Glomerular visceral epithelial cell (primary cell): ENCODE measurements at regions not wholly inside any gene's neighbourhood (a gene's known extent, or its start where the extent isn't known, plus 50 kb on each side); places are given as distances from the start of the nearest gene placed in this dataset.

Experiments
- DNase-seq: peaks from one replicate; pipeline ENCODE4 v3.0.0-alpha.2; 2016; ENCODE audit errors: extremely low spot score

DNA sequence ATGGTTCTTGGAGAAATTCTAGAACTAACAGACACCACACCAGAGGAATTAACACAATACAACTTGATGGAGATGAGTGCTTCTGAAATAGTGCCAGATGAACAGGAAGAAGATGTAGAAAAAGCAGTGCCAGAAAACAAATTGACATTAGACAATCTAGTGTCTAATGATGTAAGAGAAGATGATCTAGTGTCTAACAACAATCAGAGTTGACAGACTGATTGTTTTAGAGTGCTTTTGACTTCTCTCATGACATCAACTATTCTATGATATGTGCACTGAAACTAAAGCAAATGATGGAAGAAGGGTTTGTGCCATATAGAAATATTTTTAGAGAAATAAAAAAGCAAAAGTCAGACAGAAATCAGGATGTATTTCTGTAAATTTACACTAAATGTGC lies 646.1 kb upstream of the KIF2B start:
- no peak for DNase-seq

DNA sequence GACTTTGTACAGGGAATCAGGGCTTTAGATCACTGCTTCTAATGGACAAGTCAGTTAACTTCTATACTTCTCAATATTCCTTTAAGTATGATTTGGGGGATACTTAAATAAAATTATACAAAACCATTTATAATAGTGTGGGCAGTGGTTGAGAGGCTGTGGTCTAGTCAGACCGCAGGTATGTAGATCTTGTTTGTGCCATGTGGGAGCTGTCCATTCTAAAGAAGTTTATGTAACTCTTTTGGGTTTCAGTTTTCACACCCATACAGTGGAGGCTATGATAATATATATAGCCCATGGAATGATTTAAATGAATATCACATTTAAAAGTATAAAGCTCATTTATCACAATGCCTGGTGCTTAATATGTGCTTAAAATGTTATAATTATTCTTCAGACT lies 654.3 kb upstream of the KIF2B start:
- DNase-seq = no peak

DNA sequence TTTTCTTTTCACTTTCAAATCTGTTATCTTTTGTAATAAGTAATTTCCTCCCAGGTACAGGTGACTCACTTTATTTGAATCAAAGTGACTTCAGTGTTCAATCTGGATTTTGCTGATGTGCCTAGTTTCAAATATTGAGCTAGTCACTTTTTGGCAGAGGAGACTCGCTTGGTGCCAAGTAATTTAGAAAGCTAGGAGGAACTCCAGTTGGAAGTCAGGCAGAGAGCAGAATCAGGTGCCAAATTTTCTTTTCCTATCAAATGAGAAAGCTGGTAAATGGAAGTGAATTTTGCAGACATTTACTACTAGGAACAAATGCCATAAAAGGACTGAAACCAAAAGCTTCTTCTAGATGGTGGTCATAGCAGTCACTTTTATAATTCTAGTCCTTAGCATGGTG lies 656.0 kb upstream of the KIF2B start:
- DNase-seq = no peak

DNA sequence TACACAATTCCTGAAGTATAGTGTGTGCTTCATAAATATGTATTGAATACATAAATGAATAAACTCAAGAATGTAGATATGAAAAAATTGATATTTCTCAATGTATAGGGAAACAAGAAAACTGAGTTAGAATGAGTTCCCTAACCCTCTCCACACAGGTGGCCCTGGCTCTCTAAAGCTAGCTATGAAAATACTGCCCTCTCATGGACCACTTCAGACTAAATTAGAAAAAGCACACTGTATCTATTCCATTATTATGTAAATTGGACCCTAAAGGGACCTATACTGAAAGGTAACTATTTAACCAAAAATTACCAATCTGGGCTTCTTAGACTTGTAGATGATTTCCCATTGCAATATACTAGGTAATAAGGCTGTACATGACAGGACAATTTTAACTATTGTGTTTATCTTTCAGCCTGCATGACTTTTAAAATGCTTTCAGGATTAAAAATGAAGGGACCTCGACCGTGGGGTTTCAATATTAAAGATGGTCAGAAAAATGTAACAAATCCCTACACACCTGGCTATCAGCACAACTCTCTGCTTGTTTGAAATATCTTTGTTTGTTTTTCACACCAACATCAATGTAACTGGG lies 672.5 kb upstream of the KIF2B start:
- peak; percentile 3 for DNase-seq

DNA sequence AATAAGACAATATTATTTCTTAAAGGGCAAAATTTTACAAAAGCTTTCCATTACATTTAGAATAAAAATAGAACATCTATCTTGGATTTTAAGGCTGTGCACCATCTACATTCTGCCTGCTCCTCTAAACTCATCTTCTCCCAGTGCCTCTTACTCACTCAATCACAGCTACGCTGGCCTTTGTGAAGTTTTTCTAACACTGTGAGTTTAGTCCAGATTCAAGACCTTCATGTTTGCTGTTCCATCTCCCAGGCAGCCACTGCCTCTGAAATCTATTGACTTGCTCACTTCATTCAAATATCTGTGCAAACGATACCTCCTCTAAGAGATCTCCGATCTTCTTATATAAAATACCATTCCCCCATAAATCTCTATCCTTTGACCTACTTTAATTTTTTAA lies 673.4 kb upstream of the KIF2B start:
- no peak for DNase-seq

DNA sequence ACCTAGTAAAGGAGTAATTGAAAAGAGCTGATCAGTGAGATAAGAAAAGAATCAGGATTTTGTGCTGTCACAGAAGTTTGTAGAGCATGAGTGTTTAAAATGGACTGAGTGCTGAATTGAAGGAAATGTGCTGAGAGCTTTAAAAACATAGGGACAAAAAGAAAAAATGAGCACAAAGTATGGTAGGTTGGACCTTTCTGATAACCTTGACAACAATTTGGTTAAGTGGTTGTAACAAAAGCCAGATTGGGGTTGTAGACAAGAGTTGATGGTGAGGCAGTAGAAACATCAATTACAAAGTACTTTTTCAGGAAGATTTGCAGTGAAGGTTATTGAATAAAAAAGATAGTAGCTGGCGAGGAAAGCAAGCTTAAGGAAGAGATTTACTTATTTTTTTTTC lies 674.7 kb upstream of the KIF2B start:
- DNase-seq = no peak

DNA sequence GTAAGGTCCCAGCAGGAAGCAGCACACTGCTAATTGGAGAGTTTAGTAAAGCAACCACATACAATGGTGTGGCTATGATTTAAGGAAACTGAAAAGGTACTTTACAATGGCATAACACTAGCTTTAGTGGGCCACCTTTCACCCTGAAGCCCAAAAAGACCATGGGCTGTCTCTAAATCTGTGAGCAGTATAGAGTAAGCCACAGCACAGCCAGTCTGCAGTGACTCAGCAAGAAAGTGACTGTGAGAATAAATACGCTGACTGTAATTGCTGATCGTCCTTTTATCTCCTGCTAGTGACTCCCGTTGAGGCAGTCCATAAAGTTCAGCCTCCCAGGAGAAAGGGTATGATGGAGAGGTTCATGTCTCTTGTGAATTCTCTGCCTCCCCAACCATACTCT lies 679.8 kb upstream of the KIF2B start:
- DNase-seq = no peak

DNA sequence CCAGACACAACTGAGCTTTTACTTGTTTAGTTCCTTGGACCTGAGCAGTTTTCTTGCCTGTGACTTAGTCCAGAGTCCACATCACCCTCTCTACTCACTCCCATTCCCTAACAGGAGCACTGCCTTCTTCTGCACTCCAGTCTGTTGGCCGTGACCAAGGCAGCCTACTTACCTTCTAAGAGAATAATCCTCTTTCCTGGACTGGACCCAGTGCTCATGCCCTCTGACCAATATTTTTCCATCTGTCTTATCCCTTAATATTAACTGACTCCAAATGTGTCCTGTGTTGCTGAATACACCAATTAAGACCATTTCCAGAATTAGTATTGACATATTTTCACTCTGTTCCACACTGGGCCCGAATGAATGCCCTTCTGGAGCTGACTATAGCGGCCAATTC lies 681.0 kb upstream of the KIF2B start:
- no peak for DNase-seq

DNA sequence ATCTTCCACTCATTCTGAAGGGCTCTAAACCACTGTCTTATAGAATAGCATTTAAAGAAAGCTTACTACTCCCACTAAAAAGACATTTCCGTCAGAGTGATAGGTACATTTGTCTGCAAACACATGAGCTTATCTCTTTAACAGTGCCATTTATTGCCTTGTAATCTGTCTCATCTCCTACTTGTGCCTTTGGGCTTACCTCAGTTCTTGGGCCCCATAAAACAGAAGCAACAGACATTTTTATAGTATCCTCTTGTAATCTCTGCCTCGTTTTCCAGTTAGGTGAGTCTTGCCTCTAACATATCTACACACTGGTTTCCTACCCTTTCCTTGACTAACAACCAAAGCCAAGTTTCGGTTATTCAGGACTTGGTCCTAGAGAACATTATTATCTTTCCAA lies 681.4 kb upstream of the KIF2B start:
- DNase-seq = no peak

DNA sequence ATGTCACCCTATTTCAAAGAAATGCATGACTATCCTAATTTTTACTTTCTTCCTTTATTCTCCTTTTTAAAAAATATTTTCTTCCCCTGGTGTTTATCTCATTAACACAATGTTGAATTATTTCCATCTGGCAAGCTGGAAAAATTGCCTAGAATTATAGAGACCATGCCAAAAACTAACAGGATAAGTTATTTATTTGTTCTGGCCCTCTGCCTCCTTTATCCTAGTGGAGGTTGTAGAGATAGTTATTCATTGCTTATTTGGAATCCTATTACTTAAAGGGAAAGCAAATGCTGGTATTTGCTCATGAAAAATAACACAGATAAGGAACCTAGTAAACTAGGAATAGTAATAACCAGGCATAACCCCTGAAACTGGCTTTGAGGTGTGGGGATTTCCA lies 684.9 kb upstream of the KIF2B start:
- DNase-seq = no peak

DNA sequence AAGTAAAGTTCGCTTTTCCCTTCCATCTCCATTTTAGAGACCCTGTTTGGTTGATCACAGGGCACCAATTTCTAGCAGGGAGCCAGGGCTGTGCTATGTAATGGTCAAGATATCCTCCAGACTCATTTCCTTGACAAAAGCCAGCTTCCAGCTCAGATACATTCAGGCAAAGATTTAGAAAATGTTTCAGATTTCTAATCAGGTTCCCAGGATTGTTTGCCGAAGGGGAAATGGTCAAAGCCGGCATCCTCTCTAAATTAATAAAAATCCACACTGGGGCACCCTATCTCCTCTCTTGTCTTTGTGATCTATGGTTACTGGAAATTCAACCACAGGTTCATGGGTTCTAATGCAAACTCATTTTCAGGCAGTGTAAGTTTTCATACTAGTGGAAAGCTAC lies 686.8 kb upstream of the KIF2B start:
- DNase-seq = no peak

DNA sequence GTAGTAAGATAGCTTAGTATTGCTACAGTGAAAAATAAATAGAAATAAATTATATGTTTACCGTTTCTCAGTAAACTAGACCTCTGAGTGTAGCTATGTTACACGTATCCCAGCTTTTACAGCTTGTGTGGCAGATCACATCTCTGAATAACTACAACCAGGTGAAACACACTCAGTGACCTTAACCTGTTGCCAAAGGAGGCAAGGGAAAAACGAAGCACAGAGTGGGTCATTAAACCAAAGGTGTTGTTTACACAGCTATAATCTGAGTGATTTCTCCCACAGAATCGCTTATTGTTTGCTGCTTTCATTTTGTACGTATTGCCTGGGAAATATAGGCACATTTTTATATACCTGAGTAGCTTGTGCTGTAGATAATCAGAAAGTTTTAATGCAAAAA lies 688.2 kb upstream of the KIF2B start:
- DNase-seq = no peak

DNA sequence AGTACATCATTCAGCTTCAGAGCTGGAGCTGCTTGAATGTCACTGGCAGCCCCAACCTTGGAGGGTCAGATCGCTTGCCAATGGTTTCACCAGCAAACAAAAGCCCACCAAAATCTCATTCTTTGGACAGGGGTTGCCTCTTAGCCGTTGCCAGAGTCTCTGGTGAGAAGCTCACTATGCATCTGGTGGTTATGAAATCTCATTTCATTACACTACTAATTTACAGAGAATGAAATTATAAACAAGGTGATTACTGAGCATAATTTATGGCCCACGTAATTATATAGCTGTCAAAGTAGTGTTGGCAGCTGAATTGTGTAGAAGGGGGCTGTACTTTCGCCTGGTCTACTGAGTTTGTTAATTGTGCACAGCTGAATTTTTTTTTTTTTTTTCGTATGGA lies 688.9 kb upstream of the KIF2B start:
- no peak for DNase-seq

DNA sequence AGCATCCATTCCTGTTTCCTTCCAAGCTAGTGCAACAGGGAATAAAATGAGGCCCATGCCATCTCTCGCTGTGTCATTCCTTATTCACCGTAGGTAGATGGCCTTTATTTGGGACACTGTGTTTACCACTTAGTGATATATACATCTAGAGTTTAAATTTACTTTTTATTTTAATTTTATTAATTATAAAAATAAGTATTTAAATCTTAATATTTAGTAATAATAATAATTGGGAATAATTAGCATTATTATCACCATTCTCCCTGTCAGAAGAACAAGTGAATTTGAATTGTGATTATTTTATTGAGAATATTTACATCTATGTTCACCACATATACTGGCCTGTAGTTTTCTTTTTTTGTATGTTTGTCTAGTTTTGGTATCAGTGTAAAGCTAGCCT lies 692.9 kb upstream of the KIF2B start:
- no peak for DNase-seq

DNA sequence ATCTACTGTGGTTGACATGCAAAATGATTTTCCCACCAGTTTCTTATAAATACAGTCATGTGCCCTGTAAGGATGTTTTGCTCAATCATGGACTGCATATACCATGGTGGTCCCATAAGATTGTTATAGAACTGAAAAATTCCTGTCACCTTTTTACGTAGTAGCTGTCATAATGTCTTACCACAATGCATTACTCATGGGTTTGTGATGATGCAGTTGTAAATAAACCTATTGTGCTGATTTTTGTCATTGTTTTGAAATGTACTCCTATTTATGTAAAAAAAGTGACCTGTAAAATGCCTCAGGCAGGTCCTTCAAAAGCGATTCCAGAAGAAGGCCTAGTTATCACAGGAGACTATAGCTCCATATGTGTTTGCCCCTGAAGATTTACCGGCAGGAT lies 695.4 kb upstream of the KIF2B start:
- no peak for DNase-seq

DNA sequence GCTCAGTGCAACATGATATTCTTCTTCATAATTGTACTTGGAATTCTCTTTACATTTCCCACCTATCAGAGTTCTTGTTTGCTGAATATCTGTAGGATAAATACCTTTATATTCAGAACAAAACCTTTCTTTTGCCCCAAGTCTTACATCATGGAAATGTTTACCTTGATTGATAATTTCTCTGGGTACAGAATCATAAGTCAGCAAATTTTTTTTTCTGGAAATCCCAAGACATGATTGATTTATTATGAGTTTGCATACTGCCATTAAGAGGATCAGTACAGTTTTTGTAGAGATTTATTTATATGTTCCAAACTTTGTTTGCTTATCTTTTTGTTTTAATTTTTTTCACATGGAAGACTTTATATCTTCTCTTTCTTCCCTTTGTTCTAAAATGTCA lies 699.8 kb upstream of the KIF2B start:
- DNase-seq = no peak

DNA sequence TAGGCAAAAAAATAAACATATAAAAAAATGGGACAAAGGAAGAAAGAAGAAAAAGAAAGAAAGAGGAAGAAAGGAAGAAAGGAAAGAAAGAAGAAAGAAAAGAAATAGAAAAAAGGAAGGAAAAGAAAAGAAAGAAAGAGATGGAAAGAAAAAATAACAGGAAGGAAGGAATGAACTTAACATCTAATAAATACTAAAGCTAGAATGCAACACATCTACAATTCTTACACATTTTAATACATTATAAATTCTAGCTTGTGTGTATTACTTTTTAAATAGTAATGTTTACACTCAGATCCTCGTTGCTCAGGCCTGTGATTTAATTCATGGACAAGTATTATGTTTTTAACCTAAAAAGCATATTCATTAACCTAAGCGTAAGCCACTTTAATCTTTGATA lies 703.0 kb upstream of the KIF2B start:
- no peak for DNase-seq

DNA sequence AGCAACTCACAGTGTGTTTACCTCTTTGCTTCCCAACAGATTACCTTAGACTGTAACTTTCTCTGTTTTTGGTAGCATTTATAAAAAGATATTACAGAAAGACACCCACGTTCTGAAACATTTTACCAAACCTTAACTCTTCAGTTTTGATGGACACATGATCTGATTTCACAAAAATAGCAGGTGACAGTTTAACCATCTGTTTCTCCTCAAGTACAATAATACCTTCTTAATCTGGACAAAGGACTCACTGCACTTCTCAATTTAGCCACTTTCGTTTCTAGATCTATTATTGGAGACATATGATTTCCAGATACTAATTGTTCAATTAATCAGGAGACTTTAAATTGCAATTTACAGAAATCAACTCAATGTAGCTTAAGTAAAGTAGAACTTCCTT lies 703.8 kb upstream of the KIF2B start:
- DNase-seq = no peak

DNA sequence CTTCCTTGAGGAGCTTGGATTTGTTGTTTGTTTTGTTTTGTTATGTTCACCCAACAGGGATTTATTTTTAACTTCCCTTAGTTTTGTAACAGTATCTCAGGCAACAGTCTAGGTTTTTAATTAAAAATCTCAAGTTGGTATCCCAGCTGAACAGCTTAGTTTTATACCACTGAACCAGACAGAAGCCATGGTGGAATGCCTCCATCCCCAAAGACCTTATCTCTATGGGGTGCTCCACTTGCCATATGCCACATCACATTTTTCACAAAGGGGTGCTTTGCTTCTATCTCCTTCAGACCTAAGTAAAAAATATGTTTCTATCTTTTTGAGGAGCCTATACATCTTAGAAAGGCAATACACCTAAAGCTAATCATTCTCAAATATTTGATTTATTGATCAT lies 715.8 kb upstream of the KIF2B start:
- DNase-seq = no peak

DNA sequence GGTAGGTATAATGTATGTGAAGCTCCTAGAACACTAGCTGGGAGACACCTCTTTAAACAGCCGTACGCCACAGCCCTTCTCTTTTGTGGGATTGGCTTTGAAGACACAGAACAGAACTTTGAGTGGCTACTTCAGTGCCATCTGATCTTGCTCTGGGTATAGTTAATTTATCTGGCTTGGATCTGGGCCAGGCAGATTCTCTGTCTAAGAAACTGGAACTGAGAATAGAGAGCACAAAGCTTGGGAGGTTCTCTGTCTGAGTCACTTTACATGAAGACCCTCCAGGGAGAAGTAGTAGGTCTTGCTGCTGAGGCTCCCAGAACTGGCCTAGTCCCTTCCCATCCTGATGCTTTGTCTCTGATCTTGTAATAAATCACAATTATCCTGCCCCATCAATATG lies 721.0 kb upstream of the KIF2B start:
- no peak for DNase-seq

DNA sequence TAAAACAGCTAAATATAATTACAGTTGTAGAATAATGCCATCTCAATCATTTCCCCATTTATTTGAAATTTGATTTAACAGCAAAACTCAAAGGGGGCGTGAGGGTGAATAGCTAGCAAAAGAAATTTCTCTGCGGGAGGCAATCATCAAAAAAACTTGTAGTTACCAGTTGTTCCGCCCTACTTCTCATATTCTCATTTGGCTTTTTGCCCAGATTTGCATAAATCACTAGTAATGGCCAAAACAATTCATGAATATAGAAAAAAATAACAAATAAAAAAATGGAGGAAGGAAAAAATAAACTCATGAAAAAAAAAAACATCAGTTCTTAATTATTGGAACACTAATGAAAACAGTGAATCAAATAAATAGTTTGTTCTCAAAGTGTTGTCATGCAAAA lies 722.6 kb upstream of the KIF2B start:
- DNase-seq = no peak

DNA sequence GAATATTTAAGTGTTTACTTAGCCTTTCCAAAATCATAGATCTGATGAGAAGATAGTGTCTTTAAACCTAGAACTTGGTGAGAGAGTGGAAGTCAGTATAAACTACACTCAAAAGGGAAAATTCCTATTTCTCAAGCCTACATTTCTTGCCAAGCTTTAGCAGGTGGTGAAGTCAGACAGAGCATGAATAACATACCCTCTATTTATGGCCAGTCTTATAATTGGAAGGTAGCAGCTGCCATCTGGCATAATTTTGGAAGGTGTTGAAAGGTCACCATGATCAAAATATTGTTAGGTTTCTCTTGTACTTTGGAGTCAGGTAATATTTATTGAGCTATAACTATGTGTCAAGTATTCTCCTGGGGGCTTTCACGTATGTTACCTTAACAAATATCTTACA lies 729.3 kb upstream of the KIF2B start:
- no peak for DNase-seq

DNA sequence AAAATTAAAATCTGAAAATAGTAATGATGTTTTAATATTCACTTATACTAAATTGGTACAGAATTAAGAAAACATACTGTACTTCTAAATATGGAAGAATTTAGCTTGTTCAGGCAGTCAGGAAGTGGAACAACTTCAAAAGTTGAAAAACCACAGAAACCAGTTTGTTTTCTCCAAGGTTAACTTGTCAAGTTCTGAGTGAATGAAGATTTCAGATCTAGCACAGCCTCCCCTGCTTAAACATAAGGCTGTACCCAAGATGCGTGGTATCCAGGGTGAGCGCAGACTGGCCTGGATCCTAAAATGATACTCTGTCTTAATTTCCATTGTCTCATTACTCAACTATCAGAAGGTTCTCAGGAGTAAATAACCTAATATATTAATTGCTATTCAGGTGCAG lies 730.7 kb upstream of the KIF2B start:
- DNase-seq = no peak

DNA sequence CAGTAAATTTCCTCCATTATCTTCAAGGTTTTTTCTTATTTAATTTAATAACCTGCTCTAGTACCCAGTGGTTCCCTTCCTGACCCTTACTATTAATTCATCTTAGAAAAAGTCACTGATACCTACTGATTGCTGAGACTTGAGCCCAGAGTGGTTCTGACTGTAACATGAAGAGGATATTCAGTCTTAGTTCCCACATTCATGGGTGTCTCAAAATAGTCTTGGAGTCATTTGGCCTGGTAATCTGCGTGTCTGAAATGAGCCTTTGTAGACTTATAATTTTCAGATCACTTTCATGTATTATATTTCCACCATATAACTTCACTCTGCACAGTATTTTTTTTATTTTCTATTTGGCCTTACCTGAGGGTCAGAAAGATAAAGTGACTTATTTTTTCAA lies 732.0 kb upstream of the KIF2B start:
- DNase-seq = no peak

DNA sequence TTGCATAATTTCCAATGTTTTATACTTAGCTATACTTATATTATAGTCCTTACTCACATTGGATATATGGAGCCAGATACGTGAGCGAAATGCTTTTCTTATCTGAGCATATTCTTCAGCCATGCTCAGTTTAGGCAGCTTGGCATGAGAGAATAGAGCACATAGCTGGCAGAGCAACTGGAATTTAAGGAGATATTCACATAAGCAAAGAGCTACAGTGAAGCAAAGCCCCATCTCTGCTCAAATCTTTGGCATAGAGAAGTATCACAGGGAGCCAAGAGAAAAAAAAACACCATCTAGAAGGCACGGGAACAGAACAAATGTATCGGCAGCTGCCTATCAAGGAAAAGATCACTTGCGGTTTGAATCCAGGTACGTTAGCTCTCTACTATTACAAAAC lies 734.2 kb upstream of the KIF2B start:
- DNase-seq = no peak
